Right lobe of liver (tissue), 4 donors: ENCODE measurements at regions not wholly inside any gene's neighbourhood (a gene's known extent, or its start where the extent isn't known, plus 50 kb on each side); places are given as distances from the start of the nearest gene placed in this dataset.

ENCODE experiments used
- CTCF ChIP-seq, 4 donors: fragments of 200-600 bp in 3 of 4; fragments of 450-650 bp in 1 of 4; IDR thresholded peaks; one replicate each; pipeline versions ENCODE4 v1.5.1 to v1.8.0; 2016 to 2022; ENCODE audit warnings: antibody characterized with exemption in 4 of 4, mild to moderate bottlenecking in 2 of 4
- POLR2A ChIP-seq: fragments of 450-650 bp; IDR thresholded peaks from one replicate; pipeline ENCODE4 v1.6.1; 2017; ENCODE audit warnings: antibody characterized with exemption, mild to moderate bottlenecking
- donor health status: DM: no; HTN: no; CAD: no.
- donor health status: DM: no; HTN: no; CAD: no.
- donor health status: DM: no; HTN: yes; CAD: no.

DNA sequence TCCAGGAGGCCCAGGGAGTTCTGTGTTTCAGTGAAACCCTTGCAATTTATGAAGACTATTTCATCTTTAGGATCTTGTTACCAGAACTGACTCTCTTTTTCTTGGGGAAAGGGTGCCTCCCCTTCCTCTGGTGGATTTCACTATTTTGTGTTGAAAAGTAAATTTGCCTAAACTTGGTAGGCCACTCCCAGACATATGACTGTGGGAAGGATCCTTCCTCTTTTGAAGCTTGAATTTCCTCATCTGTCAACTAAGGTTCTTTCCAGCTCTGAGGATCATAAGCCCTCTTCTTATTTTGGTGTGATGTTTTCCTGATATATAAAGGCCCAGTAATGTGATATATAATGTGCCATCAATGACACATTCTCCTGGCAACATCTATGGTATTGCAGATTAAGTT lies 59.1 kb upstream of the ZFAND5 start:
- TF ChIP-seq POLR2A = no peak
- TF ChIP-seq CTCF (IDR thresholded peaks at IDR 0.05) = no peak
